GM11168 (cell line): ENCODE measurements at regions not wholly inside any gene's neighbourhood (a gene's known extent, or its start where the extent isn't known, plus 50 kb on each side); places are given as distances from the start of the nearest gene placed in this dataset.

ENCODE experiments used
- in situ Hi-C: fragments of 300-500 bp; cut with MboI; formaldehyde crosslinking; loops from one replicate; pipeline ENCODE4 v1.12.0; 2022; ENCODE audit warnings: low sequenced_read_pairs; ENCODE audit not compliant: unreplicated experiment

GRCh38 chr2:138841459-138841858 is 61.3 kb upstream of the NXPH2 start:
- in situ Hi-C loops, result no loop called here

- in situ Hi-C loops, result no loop called here
Measured at GRCh38 chr2:138838851-138839620, 58.8 kb upstream of the NXPH2 start.

- in situ Hi-C loops, result no loop called here
Measured at GRCh38 chr2:138831691-138832090, 51.5 kb upstream of the NXPH2 start.

GRCh38 chr2:138831154-138831553 is 51.0 kb upstream of the NXPH2 start:
- in situ Hi-C loops, result no loop called here

GRCh38 chr2:138830547-138830946 is 50.4 kb upstream of the NXPH2 start:
- in situ Hi-C loops, result no loop called here
